ENCODE measurements at regions not wholly inside any gene's neighbourhood (a gene's known extent, or its start where the extent isn't known, plus 50 kb on each side); places are given as distances from the start of the nearest gene placed in this dataset.

DNA sequence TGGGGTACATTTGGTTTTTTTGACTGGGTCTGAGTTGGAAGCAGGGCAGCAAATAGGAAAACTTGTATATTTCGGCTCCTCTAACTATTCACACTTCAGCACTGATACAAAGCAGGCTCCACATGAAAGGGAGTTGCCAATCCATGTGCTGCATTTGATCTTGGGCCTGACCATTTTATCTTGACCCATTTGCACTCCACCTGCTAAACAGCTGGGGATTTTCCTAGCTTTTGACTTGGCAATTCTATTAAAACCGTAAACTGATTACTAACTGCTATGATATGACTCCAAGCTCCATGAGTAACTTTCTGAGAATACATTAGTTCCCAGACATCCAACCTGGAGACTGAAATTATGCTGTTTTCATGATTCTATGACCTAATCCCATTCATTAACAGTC lies 797.1 kb downstream of the BCL11B start:
- TF ChIP-seq ZNF791 (tag by site-specific recombination; IDR thresholded peaks at IDR 0.05) = no peak
- no peak for TF ChIP-seq RBAK (tag by site-specific recombination; IDR thresholded peaks at IDR 0.05)
- TF ChIP-seq, protein P1, sequence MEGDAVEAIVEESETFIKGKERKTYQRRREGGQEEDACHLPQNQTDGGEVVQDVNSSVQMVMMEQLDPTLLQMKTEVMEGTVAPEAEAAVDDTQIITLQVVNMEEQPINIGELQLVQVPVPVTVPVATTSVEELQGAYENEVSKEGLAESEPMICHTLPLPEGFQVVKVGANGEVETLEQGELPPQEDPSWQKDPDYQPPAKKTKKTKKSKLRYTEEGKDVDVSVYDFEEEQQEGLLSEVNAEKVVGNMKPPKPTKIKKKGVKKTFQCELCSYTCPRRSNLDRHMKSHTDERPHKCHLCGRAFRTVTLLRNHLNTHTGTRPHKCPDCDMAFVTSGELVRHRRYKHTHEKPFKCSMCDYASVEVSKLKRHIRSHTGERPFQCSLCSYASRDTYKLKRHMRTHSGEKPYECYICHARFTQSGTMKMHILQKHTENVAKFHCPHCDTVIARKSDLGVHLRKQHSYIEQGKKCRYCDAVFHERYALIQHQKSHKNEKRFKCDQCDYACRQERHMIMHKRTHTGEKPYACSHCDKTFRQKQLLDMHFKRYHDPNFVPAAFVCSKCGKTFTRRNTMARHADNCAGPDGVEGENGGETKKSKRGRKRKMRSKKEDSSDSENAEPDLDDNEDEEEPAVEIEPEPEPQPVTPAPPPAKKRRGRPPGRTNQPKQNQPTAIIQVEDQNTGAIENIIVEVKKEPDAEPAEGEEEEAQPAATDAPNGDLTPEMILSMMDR (tag by site-specific recombination; IDR thresholded peaks at IDR 0.05) = no peak
- no peak for TF ChIP-seq ZNF155 (tag by site-specific recombination; IDR thresholded peaks at IDR 0.05)
- TF ChIP-seq ZNF239 (tag by site-specific recombination; IDR thresholded peaks at IDR 0.05) = no peak
- TF ChIP-seq TRIM28 (IDR thresholded peaks at IDR 0.05; ENCODE audit: borderline replicate concordance, low read length) = no peak
- no peak for TF ChIP-seq ZNF311 (tag by site-specific recombination; IDR thresholded peaks at IDR 0.05; ENCODE audit: borderline replicate concordance)
